ENCODE measurements at regions not wholly inside any gene's neighbourhood (a gene's known extent, or its start where the extent isn't known, plus 50 kb on each side); places are given as distances from the start of the nearest gene placed in this dataset.

DNA sequence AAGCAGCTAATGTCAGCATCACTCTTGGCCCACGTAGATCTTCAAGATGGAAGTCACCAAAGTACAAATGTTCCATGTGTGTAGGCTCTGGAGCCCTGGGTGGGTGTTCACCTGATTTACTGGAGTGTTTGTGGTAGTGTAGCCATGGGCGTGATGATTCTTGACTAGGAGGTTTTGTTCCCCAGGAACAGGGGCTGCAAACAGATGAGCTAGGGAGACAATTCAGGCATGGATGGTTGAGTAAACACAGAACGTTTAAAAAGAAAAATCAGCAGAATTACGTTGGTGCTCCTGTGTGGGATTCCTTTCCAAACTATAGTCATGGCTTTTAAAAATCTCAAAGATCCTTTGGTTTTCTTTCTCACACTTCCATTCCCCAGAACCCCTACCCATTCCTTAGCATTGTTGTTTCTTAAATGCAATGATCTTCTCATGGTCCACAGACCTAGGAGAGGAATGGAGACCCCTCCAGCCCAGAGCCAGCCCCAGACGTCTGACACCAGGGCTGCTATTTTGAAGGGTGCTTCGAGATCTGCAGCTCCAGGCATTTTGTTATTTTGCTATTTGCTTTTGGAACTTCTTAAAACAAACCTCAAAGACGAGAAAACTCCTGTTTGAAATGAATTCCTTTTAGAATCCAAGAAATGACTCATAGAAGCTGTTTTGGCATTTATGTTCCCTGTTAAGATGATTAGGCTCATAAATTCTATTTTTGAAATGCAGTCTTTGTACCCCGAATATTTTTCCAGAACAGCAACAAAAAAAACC, 115.1 kb downstream of the ETS2 start:
- TF ChIP-seq CHD1 (IDR thresholded peaks at IDR 0.05; ENCODE audit: low read depth, low read length) (no peak), CEBPB (IDR thresholded peaks at IDR 0.05; ENCODE audit: borderline replicate concordance in 1 of 2, low read depth in 2 of 2, low read length in 2 of 2) (no peak), EED (IDR thresholded peaks at IDR 0.05; ENCODE audit: low read depth) (no peak), RFX5 (IDR thresholded peaks at IDR 0.05; ENCODE audit: low read depth, low read length) (no peak), EGR1 (IDR thresholded peaks at IDR 0.05; ENCODE audit: borderline replicate concordance in 1 of 2, low read depth in 2 of 2, low read length in 2 of 2) (no peak), POLR2A (IDR thresholded peaks at IDR 0.05; ENCODE audit: low read depth, low read length) (no peak), POLR2AphosphoS5 (IDR thresholded peaks at IDR 0.05; ENCODE audit: low read length) (no peak), MTA3 (IDR thresholded peaks at IDR 0.05; ENCODE audit: borderline replicate concordance, low read length) (no peak), POLR2AphosphoS2 (IDR thresholded peaks at IDR 0.05; ENCODE audit: low read depth, low read length) (no peak)
- TF ChIP-seq, protein P1, sequence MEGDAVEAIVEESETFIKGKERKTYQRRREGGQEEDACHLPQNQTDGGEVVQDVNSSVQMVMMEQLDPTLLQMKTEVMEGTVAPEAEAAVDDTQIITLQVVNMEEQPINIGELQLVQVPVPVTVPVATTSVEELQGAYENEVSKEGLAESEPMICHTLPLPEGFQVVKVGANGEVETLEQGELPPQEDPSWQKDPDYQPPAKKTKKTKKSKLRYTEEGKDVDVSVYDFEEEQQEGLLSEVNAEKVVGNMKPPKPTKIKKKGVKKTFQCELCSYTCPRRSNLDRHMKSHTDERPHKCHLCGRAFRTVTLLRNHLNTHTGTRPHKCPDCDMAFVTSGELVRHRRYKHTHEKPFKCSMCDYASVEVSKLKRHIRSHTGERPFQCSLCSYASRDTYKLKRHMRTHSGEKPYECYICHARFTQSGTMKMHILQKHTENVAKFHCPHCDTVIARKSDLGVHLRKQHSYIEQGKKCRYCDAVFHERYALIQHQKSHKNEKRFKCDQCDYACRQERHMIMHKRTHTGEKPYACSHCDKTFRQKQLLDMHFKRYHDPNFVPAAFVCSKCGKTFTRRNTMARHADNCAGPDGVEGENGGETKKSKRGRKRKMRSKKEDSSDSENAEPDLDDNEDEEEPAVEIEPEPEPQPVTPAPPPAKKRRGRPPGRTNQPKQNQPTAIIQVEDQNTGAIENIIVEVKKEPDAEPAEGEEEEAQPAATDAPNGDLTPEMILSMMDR (IDR thresholded peaks at IDR 0.05 in 2 of 3, conservative IDR thresholded peaks at IDR 0.05 in 1 of 3; ENCODE audit: control insufficient read depth in 2 of 3, extremely low read depth in 1 of 3, insufficient read depth in 1 of 3, low read depth in 3 of 3, low read length in 3 of 3): no peak

Data from GM12878 (cell line).